Renal pelvis (tissue), 1 donor: ENCODE measurements at regions not wholly inside any gene's neighbourhood (a gene's known extent, or its start where the extent isn't known, plus 50 kb on each side); places are given as distances from the start of the nearest gene placed in this dataset.
"Not testable (repeated sequence)": the region's sequence is repeated elsewhere in the genome, so short reads cannot be mapped to it uniquely, and the experiment has no call there.

ENCODE experiments used
- DNase-seq: peaks from one replicate; pipeline ENCODE4 v3.0.0-alpha.2; 2013

DNA sequence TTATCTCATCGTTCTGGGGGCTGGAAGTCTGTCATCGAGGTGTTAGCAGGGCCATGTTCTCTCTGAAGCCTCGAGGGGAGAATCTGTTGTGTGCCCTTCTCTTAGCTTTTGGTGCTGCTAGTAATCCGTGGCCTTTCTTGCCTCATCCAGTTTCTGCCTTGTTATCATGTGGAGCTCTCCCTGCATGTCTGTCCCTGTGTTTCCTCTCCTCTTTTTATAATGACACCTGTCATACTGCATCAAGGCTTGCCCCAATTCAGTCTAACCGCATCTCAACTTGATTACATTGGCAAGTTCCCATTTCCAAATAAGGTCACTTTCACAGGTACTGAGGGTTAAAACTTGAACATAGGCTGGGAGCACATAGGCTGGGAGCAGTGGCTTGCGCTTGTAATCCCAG is 82.6 kb upstream of the CNIH3 start:
- DNase-seq, result no peak

DNA sequence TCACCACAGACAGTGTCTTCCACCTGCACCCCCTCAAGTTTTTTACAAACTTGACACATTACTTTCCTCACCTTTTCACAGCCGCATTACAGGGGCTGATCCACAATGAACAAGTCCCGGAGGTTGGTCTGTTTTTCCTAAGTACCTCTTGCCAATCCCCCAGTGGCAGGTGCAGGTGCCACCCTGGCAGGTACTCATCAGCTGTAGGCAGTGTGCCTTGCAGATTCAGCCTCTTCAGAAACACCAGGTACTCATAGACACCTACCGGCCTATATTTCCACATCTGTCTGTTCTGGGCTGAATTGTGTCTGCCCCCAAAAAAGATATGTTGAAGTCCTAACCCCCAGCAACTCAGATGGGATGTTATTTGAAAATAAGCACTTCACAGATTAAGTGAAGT is 81.4 kb upstream of the CNIH3 start:
- DNase-seq, result no peak

DNA sequence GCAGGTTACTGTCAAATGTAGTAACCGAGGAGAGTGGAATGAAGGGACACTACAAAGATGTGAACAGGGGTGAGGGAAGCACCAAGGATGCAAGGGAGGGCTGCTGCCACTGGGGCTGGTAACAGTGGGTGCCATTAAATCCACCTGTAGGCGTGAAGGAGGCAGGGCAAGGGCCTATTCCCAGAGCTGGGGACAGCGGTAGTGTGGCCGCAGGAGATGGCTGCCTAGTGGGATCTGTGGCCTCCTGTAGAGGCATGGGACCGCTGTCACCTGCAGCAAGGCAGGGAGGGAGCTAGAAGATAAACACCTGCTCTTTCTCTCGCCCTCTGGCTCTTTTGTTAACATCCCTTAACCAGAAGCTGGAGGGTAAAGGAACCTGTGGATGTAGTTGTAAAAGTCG is 80.5 kb upstream of the CNIH3 start:
- DNase-seq, result no peak

DNA sequence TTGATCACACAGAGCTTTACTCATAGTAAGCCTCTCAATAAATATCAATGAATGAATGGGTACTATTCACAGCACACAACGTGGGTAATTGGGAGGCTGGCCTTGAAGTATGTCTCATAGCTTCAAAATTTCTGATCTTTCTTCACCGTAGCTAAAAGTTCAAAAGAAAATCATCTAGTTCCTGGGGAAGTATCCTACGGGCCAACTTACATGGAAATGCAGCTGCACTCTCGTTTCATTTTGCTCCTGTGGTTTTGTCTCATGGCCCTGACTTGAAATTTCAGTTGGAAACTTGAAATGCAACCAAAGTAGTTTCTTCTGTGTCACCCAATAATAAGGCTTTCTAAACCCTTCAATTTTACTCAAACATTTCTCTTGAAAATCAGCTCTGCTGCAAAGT is 76.1 kb upstream of the CNIH3 start:
- DNase-seq, result no peak

DNA sequence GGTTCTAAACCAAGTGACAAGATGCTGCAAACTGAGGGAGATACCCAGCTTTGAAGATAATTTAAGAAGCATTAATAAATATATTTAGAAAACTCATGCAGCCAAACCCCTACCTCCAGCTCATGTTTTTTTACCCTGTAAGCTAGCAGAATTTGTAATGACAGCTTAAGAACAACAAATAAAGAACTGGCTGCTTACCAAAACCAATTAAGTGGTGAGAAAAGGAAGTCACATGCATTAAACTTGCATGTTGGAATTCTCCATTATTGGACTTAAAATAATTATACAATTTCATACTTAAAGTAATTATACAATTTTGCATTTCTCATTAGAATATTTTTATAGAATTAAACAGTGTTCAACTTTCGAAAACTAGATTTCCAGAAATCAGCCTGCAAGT is 75.6 kb upstream of the CNIH3 start:
- DNase-seq, result no peak

DNA sequence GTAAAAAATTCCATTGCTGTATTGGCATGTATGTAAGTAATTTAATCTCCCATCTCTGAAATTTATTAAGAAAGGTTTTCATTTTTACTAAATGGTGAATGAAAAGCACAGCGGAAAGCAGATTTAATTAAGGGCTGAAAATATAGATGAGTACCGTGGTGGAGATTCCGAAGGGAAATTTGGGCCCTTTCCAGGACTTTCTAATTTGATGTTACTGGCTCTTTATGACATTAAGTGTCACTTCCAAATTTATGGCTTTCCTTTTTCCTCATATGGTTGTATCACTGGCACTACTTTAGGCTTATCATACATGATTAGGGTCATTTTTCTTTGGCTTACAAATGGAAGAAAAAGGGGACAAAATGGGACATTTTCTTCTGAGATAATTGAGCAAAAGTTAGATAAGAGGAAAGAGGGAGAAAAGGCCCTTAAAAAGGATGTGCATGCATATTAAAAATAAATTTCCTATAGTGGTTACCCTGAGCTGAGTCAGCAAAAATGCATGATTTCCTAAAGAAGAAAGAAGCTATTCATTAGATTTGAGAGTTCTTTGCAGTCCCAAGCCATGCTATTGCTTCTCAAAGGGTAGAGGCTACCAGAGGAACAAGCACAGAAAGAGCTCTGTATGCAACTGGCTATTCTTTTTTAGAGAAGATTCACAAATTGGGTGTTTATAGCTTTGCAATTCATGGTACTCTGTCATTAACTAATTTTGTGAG is 74.9 kb upstream of the CNIH3 start:
- no peak for DNase-seq

DNA sequence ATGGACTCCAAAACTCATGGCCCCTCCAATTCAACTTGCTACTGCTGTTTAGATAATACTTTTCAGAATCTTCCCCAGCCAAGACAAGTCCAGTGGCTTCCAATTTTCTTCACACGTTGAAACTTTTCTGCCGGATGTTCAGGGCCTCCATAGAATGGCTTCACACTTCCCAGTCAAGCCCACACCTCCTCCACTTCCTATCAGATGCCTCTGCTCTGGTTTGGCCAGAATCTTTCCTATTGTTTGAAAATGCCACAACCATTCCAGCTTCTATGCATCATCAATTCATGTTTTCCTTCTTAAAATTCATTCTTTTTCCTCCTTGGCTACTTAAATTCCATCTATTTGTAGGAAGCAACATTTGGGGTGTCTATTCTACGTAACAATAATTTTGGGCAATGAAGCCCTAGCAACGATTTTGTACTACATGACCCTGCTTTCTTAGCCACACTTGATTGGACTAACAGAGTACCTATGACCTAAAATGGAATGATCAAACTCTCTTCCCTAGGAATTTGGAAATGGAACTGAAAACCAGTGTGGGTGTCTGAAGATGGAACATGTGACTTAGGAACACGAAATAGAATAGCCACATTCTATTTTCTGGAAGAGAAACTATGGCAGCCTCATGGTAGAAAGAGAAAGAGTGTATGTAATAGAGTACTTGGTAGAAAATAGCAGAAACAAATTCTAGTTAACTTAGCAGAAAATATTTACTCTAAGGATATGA is 74.1 kb upstream of the CNIH3 start:
- no peak for DNase-seq

DNA sequence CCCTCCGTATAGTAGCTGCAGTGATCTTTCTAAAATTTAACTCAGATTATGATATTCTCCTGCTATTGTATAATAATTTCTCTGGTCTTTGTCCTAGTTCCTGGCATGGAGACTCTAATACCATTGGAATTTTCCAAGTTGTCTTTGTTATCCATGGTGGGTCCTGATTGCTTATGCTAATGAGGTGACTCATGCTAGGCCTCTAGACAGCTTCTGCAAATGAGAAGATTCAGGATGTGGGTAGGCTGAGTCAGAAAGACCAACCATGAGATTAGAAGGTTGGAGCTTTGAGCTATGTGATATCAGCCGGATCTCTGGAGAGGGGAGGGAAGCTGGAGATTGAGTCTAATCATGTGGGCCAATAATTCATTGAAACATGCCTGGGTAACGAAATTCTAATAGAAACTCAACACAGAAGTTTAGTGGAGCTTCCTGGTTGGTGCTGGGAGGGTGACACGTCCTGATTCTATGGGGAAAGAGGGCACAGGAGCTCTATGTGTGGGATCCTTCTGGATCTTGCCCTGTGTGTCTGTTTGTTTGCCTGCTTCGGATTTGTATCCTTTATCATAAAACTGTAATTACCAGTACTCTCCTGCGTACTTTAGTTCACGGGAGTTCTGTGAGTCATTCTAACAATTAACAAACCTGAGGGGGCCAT is 73.2 kb upstream of the CNIH3 start:
- no peak for DNase-seq

DNA sequence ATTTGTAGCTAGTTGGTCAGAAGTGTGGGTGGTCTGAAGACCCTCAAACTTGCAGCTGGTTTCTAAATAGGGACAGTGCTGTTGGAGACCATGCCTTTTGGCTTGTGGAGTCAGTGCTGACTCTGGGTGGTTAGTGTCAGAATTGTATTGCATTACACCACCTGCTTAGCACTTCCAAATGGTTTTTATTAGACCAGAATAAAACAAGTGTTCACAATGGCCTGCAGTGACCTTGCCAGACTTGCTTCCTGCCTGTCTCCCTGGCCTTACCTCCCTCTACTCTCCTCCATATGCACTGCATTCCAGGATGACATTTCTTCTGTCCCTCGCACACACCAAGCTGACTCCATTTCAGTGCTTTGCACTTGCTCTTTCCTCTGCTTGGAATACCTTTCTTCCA is 72.7 kb upstream of the CNIH3 start:
- DNase-seq, result no peak

DNA sequence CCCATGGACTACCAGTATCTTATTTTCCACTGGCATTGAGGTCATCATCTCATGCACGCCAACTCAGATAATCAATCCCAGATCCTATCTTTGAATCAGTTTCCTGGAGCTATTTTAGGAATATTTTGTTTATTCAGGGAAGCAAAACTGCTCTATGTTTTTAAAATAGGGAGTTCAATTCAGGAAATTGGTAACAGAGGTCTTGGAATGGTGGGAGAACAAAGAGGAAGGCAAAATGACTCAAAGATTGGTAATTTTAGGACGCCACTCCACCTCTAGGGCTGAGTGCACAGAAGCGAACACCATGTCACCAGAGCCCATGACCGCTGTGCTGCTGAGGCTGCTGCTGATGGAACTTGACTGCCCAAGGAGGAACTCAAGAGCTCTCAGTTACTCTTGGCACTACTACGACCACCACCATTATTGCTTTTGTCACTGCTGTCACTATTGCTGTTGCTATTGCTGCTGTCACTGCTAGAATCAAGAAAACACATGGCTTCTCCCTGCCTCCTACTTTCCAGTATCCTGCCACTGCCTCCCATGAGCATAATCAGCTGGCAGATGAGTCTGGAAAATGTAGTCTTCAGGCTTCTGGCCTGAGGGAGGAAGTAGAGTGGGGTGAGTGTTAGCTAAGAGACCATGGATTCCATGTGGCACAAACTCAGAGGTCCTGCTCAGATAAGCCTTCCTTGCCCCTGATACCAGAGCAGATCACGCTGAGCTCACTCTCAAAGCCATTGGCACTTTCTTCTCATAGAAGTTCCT is 71.6 kb upstream of the CNIH3 start:
- no peak for DNase-seq

DNA sequence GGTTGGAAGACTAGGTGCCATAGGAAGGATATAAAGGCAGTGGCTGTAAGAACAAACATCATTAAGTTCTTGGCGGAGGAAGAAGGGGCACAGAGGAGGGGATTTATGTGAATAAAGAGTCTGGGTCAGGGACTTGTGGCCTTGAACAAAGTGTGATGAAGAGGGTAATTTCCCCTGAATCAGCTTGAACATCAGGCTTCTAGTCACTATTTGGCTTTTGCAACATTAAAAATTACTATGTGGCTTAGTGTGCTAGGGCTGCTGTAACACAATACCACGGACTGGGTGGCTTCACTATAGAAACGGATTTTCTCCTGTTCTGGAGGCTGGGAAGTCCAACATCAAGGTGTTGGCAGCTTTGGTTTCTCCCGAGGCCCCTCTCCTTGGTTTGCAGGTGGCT is 70.5 kb upstream of the CNIH3 start:
- no peak for DNase-seq

DNA sequence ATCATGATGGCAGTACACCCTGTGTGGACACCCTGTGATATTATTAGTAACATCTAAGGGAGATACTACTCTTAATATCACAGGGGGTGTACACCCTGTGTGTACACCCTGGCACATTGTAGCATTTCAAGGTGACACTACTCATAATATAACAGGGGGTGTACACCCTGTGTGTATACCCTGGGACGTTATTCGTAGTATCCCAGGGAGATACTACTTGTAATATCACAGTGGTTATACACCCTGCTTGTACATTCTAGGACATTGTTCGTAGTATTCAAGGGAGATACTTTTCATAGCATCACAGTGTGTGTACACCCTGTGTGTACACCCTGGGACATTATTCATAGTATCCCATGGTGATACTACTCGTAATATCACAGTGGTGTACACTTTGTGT is 67.4 kb upstream of the CNIH3 start:
- no peak for DNase-seq

DNA sequence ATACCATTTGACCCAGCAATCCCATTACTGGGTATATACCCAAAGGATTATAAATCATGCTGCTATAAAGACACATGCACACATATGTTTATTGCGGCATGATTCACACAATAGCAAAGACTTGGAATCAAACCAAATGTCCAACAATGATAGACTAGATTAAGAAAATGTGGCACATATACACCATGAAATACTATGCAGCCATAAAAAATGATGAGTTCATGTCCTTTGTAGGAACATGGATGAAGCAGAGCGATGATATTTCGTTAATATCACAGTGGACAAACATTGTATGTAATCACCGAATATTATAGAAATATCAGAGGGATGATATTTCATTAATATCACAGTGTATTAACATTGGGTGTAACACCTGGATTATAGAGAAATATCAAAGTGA is 64.9 kb upstream of the CNIH3 start:
- DNase-seq, result not testable (repeated sequence)

DNA sequence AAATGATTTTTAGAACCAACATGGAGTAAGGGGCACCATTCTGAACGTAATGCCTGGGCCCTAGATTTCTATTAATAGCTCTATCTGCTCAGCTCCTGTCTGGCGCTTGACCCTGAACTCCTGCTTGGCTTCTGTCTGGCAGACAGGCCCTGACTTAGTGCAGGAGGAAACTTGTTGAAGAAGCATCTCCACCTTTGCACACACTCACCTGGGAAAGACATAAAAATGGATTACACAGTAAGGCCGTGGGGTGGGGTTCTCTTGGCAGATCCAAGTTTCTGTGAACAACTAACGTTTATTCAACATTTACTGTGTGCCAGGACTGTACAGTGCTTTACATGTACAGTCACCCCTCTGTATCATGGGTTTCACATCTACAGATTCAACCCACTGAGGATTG is 62.1 kb upstream of the CNIH3 start:
- DNase-seq, result no peak

DNA sequence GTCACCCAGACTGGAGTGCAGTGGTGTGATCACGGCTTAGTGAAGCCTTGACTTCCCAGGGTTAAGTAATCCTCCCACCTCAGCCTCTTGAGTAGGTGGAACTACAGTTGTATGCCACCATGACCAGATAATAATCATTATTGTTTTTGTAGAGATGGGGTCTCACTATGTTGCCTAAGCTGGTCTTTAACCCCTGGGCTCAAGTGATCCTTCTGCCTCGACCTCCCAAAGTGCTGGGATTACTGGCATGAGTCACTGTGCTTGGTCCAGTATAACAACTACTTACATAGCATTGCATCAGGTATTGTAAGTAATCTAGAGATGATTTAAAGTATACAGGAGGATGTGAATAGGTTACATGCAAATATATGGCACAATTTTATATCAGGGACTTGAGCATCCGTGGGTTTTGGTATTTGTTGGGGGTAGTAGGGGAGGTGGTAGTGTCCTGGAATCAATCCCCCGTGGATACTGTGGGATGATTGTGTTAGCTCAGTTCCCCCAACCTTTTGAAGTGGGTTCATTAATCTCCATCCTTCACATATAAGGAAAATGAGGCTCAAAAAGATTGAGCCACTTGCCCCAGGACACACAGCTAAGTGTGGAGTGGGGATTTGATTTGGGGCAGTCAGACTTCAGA is 61.4 kb upstream of the CNIH3 start:
- DNase-seq, result no peak

DNA sequence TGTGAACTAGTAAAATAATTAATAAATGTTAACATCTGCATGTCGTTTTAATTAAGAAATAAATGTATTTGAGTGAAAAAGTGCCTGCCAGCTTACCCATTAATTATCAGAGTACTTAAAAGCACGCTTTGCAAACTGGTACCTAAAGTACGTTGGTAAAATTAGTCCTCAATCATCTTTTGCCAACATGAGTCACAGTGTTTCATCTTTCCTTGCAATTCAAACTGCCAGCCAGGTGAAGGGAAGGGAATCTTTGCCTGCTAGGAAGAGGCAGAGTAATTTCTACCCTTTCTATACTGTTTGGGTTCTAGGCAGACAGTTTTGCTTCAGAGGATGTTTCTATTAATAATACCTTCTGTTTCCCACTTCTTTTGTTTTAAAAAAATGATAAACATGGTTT is 57.2 kb upstream of the CNIH3 start:
- no peak for DNase-seq

DNA sequence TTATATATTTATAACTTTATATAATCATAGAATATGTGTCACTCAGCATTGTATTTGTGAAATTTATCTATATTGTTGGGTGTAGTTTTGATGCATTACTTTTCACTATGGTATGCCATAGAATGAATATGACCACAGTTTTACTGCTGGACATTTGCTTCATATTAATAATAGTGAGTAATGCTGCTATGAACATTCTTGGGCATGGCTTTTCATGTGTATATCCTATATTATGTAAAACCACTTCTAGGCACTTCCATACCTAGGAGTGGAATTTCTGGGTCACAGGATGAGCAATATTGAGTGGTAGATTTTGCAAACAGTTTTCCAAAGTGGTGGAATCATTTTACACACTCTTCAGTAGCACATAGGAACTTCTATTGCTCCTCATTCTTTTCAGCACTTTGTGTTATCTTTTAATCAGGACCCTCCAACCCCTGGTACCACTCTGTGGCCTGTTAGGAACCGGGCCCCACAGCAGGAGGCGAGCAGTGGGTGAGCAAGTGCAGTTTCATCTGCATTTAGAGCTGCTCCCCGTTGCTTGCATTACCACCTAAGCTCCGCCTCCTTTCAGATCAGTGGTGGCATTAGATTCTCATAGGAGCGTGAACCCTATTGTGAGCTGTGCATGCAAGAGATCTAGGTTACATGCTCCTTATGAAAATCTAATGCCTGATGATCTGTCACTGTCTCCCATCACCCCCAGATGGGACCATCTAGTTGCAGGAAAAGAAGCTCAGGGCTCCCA is 56.0 kb upstream of the CNIH3 start:
- DNase-seq, result no peak

DNA sequence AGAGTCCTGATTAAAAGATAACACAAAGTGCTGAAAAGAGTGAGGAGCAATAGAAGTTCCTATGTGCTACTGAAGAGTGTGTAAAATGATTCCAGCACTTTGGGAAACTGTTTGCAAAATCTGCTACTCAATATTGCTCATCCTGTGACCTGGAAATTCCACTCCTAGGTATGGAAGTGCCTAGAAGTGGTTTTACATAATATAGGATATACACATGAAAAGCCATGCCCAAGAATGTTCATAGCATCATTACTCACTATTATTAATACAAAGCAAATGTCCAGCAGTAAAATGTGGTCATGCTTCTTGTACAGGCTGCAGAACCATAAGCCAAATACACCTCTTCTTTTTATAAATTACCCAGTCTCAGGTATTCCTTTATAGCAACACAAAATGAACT is 53.2 kb upstream of the CNIH3 start:
- not testable (repeated sequence) for DNase-seq

DNA sequence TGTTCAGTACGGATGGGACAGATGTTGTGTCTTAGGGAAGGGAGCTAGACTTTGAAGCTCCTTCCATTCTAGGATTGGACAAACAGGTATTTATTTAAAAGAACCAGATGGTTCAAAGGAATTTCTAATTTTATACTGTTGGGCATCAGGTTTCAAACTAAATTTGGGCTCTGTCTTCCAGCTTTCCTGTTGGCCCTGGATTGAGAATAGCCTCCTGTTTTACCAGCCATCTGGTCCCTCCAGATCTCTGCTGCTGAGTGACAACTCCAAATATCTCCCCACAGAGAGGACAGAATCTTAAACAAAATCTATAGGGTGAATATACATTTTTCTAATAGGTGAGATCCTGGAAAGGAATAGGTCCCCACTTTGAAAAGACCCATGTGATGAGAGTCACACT is 52.5 kb upstream of the CNIH3 start:
- no peak for DNase-seq

DNA sequence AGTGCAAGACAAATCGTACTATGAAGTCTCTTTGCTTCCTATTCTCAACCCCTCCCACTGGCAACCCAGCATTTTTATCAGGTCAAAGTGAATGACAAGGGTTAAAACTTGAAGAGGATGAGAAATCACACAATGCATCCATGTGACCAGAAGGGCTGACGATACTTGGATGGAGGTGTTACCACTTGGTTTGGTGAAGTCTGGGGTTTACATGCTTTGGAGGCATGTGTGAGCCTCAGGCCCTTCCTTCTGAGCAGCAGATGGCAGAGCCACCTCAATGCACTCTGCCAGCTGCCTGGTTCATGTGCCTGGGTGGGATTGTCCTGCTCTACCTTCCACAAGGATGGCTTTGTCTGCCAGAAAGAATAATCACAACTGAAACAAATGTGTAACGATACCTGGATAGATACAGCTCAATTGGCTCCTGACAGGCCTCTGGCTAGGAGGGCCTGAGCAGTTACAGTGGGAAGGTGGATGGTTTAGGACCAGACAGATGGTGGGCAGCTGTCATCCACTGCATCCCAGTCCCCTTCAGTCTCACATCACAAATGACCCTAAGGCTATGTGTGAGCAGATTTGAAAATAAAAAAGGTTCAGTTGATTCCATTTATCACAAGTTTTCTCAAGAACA is 51.5 kb upstream of the CNIH3 start:
- DNase-seq, result no peak

DNA sequence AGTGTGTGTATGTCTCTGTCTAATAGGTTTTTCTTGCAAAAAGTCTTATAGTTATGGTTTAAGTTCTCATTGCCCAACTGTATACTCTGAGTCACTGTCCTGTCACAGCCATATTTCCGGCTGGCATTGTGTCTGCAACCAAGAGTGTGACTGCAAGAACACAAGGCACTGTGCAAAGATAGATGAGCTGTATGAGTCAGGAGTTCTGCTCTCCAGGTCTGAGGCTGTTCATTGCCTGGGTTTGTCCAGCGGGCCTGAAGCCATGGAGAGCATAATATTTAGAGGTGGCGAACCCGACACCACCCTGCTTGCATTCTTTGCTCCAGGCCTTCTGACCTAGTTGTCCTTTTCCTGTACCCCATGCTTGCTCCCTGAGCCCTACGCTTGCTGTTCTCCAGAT is 50.9 kb upstream of the CNIH3 start:
- no peak for DNase-seq
